ENCODE measurements at regions not wholly inside any gene's neighbourhood (a gene's known extent, or its start where the extent isn't known, plus 50 kb on each side); places are given as distances from the start of the nearest gene placed in this dataset.

DNA sequence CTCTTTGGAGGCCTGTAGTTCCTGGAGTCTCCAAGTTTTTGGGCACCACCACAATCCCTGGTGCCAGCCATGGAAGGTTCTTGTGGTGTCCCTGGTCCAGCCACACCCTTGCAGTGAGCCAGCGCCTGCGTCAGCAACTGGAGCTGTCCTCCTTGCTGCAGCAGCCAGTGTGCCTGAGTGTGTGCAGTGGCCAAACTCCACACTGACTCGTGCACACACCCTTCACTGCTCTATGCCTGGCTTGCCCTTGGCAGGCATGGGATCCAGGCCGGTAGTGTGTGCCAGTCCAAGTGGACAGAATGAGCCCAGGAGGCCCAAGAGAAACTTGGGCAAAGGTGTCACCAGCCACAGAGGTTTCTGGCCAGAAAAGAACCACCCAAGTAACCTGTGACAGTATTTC lies 1074.0 kb downstream of the PCDH18 start:
- TF ChIP-seq, protein P1, sequence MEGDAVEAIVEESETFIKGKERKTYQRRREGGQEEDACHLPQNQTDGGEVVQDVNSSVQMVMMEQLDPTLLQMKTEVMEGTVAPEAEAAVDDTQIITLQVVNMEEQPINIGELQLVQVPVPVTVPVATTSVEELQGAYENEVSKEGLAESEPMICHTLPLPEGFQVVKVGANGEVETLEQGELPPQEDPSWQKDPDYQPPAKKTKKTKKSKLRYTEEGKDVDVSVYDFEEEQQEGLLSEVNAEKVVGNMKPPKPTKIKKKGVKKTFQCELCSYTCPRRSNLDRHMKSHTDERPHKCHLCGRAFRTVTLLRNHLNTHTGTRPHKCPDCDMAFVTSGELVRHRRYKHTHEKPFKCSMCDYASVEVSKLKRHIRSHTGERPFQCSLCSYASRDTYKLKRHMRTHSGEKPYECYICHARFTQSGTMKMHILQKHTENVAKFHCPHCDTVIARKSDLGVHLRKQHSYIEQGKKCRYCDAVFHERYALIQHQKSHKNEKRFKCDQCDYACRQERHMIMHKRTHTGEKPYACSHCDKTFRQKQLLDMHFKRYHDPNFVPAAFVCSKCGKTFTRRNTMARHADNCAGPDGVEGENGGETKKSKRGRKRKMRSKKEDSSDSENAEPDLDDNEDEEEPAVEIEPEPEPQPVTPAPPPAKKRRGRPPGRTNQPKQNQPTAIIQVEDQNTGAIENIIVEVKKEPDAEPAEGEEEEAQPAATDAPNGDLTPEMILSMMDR (conservative IDR thresholded peaks at IDR 0.05; ENCODE audit: low read depth, low read length), result no peak
- no peak for TF ChIP-seq EZH2 (IDR thresholded peaks at IDR 0.05; ENCODE audit: borderline replicate concordance, low read depth, low read length, poor library complexity, severe bottlenecking)

All from A673 (cell line).